GM21447 (cell line): ENCODE measurements at regions not wholly inside any gene's neighbourhood (a gene's known extent, or its start where the extent isn't known, plus 50 kb on each side); places are given as distances from the start of the nearest gene placed in this dataset.
"Not testable (repeated sequence)": the region's sequence is repeated elsewhere in the genome, so short reads cannot be mapped to it uniquely, and the experiment has no call there.

ENCODE experiments used
- ATAC-seq: cut with Tn5 transposase; IDR thresholded peaks from one replicate; pipeline ENCODE4 v1.9.1; 2021; ENCODE audit not compliant: unreplicated experiment

- ATAC-seq: no peak
These were observed 139.9 kb upstream of the NCOR2 start for GRCh38 chr12:124707316-124707715.

- no peak for ATAC-seq
These were observed 139.0 kb upstream of the NCOR2 start for GRCh38 chr12:124706363-124706762.

DNA sequence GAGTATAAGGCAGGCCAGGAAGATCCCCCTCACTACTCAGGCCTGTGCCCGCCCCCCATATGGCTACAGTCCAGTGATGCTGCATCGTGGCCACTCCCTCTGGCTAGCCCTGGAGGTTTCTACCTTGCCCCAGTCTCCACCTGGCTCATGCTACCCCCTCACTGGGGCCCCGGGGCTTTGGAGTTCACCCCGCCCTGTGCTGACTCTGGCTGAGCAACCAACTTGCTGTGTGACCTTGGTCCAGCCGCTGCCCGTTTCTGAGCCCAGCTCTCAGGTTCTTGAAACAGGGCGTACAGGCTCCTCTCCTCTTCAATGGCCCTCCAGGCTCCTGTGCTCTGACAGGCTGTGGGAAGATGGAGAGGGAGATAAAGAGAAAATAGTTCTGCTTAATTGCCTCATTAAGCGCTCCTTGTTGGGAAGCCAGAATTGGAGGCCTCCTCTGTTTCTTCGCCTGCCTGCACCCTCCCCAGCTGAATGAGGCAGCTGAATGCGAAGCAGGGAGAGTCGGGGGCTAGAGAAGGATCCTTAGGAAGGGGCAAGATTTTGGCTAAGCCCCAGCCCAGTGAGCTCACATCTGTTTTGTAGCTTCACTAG, 138.2 kb upstream of the NCOR2 start:
- no peak for ATAC-seq

- no peak for ATAC-seq
These were observed 137.2 kb upstream of the NCOR2 start for GRCh38 chr12:124704619-124705018.

GRCh38 chr12:124703856-124704255, 136.4 kb upstream of the NCOR2 start:
- ATAC-seq: no peak

GRCh38 chr12:124702736-124703135, 135.3 kb upstream of the NCOR2 start:
- no peak for ATAC-seq

DNA sequence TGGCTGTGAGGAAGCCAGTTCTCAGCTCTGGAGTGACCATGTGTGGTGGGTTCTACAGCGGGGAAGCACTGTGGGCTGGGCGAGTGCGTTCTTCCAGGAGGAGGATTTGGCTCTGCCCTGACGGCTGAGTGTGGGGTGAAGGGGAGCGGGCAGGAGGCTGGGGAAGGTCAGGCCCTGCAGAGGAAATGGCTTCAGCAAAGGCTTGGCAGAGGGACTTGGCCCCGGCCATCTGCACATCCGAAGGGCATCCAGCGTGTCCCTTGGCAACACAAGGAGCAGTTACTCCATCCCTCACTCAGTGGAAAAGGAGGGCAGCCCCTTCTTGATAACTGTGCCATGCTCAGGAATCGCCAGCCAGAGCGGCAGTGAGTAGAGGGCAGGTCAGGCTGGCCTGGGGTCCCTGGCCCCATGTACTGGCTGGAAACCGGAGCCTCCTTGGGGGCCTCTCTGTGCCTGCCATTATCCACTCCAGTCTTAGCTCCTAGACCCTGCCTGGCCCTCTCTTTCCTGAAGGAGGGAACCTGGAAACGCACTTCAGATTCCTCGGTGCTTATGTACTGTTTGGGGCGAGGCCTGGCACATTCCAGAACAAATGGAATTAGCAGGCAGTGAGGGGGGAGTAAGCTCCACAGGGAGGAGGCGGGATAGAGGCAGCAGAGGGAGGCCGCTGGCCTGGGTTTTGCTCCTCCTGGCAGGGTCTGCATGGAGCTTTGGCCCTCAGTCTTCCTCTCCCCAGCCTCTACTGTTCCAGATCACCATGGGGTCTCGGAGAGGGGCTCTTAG, 133.6 kb upstream of the NCOR2 start:
- ATAC-seq: no peak

DNA sequence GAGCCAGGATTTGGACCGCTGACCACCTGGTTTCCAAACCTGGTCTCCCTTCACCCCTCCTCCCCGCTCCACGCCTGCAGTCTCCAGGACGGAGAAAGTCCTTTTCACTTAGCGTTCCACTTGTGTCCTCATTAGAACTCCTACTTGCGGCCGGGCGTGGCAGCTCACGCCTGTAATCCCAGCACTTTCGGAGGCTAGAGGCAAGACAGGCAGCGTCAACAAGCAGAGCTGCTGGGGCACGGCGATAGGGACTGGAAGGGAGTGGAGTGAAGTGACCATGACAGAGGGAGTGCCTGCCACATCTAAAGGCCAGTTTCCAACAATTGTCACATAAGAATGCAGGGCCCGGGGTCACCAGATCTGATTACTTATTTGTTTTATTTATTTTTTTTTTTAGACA, 132.5 kb upstream of the NCOR2 start:
- no peak for ATAC-seq

- no peak for ATAC-seq
These were observed 131.5 kb upstream of the NCOR2 start for GRCh38 chr12:124698998-124699305.

DNA sequence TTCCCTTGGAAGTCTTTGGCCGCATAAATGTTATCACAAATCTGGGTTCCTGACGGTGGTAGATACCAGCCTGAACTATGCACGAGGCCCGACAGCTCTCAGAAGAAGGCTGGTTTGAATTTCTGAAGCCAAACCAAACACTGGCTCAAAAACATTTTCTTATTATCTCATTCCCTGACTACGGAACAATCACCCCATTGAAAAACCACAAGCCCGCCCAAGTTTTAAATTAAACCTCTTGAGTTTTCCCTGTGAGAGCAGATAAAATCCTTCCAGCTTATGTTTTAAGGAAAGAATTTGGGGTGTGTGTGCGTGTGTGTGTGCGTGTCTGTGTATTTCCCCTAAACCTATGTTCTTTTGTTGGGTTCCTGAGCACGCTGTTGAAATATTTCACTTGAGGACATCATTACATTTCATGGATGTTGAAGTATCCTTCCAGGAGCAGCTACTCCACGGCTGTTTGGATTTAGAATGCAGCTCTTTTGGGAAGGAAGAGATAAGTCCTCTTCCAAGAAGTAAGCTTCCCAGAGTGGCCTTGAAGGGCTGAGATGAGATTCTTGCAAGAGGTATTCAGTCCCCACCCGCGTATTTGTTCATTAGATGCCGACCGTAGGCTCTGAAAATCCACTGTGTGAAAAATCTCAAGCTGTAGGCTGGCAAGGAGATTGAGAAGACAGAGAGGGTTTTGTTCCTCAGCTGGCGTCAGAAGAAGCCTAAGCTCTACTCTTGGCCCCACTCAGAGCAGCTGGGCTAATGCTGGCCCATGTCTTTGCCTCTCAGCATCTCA, 131.0 kb upstream of the NCOR2 start:
- ATAC-seq: no peak

- ATAC-seq: not testable (repeated sequence)
These were observed 130.3 kb upstream of the NCOR2 start for GRCh38 chr12:124697722-124698121.

DNA sequence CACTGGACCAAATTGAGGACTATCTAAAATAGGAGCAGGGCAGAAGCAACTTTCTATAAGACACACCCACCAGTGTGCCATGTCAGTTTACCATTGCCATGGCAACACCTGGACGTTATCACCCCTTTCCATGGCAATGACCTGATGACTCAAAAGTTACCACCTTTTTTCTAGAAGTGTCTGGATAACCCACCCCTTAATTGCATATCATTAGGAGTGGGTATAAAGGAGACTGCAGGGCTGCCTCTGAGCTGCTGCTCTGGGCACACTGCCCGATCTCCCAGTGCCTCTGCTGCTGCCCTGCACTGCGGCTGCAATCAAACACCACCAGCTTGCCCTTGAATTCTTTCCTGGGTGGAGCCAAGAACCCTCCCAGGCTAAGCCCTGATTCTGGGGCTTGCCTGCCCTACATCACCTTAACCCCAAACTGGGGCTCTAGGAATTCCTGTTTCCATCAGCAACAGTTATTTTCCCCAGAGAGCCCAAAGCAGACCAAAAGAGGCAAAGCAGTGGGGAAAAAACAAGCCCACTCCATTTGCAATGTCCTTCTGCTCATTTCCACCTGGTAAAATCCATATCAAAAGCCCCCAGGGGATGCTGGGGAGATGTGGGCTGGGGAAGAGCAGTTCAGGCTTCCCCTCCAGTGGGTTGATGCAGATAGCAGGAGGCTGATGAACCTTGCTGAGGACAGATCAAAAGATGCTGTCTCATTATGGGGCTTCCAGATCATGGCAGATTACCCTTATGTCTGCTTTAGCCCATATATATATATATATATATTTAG, 129.5 kb upstream of the NCOR2 start:
- no peak for ATAC-seq

DNA sequence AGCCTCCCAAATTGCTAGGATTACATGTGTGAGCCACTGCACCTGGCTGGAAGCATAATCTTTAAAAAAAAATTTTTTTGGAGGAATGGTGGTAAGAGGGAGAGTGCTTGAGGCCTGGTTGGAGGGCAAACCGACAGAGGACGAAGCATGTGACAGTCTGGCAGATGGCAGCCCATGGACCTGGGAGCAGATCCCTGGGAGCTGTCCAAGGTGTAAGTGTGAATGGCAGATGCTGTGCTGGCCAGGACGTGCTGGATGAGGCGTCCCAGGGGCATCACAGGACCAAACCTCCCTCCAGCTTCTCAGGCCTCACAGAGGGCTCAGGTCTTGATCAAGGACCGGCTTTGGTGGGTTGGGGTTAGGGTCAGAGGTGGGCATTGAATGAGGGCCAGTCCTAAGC, 128.4 kb upstream of the NCOR2 start:
- no peak for ATAC-seq

DNA sequence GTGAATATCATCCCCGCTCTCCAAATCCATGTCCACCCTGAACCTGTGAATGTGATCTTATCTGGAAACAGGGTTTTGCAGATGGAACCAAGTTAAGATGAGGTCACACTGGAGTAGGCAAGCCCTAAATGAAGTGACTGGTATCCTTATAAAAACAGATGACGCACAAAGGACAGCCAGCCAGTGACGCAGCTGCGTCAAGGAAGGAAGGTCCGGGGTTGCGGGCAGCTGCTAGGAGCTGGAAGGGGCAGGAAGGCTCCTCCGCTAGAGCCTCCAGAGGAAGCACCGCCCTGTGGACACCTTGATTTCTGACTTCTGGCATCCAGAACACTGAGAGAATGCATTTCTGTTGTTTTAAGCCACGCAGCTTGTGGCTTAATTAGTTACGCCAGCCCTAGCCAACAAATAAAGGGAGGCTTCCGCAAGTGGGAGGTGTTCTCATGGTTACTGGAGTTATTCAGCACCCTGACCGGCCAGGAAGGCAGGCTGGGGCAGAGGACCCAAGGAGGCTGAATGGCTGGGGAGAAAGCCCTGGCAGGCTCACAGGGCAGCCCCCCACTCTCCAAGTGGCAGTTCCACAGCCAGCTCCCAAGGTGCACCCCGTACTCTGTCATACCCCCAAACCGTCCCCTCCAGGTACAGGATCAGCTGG, 127.6 kb upstream of the NCOR2 start:
- ATAC-seq: no peak

DNA sequence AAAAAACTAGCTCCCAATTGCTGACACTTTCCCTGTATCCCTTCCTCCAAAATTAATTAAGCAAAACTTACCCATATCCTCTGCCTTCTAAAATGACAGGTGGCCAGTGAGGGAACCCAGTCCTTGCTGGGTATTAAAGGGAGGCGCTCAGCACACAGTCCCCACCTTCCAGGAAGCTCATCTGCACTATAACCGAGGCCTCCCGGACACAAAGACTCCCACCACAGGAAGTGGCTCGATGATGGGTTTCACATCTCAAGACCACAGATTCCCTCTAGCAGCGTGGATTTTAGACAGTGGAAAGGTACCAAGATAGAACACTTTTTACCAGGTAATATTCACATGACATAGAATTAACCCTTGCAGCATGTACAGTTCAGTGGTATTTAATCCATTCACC, 126.8 kb upstream of the NCOR2 start:
- no peak for ATAC-seq

DNA sequence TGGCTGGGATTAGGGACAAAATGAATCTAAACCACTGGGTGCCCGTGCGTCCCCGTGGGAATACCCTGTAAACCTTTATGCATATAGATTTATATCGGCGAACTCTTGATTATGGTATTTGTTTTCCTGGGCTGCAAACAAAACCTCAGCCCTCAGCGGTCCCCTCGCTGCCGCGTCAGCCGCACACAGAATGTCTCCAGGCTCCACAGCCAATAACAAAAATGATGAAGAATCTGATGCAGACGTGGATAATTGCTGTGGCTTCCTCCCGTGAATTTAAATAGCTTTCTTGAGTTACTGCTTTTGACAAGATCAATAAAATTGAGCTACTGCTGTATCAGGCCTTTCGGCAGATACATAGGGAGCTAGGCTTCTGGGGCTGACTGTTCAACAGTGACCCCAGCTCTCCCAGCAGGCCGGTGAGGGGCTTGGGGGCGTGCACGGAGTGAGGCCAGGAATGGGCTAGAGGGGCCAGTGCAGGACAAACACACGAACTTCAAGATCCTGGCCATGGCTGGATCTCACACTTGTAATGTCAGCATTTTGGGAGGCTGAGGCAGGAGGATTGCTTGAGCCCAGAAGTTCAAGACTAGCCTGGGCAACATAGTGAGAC, 125.8 kb upstream of the NCOR2 start:
- ATAC-seq: no peak

DNA sequence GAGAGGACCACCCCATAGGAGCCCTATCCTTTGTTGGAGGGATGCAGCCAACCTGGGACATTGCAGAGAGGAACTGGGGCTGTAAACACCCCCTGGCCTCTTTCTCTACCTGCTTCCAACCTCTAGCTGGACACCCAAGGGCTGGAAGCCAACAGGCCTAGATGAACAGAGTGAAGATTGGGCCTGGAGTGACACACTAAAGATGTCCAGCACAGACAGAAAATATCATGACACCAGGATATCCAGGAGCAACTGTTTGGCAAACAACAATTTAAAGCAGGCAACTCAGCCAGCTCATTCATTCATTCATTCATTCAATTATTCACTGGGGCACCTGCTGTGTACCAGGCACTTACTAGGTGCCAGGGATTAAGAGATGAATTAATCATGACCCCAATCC, 125.0 kb upstream of the NCOR2 start:
- no peak for ATAC-seq

DNA sequence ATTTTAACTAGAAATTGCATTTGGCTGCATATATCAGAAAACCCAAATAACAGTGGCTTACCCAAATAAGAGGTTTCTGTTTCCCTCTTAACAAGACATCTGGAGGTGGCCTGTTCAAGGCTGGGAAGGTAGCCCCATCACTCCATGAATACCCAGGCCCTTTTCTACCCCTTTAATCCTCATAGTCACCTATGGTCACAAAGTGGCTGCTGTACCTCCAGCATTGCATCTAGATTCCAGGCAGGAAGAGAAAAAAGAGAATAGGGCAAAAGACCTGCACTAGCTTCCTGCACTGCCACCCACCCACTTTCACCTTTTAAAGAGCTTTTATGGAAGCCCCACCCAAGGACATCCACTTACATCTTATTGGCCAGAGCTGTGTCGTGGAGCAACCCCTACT, 124.0 kb upstream of the NCOR2 start:
- ATAC-seq: no peak

- ATAC-seq: no peak
These were observed 122.2 kb upstream of the NCOR2 start for GRCh38 chr12:124689631-124690030.

DNA sequence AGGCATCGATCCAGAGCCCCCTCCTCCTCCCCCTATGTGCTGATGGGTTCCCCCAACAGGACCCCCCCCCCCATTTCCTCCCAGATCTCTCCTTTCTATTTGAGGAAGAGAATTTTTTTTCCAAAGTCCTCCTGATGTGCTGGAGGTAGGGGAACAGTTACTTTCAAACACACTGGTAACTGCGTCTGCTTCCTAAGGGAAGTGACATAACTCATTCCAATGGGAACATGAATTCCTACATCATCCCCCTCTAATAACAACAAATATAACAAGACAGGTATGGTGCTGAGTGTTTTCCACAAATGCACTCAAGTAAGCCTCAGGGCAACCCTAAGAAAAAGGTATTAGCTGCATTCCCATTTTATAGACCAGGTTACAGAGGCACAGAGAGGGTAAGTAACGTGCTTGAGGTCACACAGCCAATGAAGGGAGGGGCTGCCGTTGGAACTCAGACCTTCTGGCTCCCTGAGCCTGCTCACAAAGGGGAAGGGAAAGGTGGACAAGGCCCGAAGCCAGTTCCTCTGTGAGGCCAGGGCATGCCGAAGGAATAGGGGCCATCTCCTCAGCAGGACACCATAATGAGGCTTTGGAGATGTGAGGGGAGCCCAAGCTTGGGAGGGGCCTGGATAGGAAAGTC, 121.1 kb upstream of the NCOR2 start:
- ATAC-seq: no peak
